IMR-90 (cell line): ENCODE measurements at regions not wholly inside any gene's neighbourhood (a gene's known extent, or its start where the extent isn't known, plus 50 kb on each side); places are given as distances from the start of the nearest gene placed in this dataset.

Experiments used
- ATAC-seq: fragments of 200-7000 bp; cut with Tn5 transposase; 2 replicates; pipeline ENCODE4 v1.9.1; 2020; ENCODE audit warnings: low read depth, mild to moderate bottlenecking, moderate library complexity
- BruUV-seq: library from RNA; stranded (reverse); fragments of 400-500 nt; replicated peaks from 2 replicates; lab custom pipeline; 2021; lab: Mats Ljungman, UMichigan
- CTCF ChIA-PET: fragments of 300-600 bp; formaldehyde crosslinking; extraction: SDS; loops from one replicate; lab custom pipeline; 2021; ENCODE audit warnings: antibody characterized with exemption; lab: Yijun Ruan, JAX
- POLR2A ChIA-PET: fragments of 300-600 bp; sonication (Branson Sonifier 250); formaldehyde crosslinking; loops from one replicate; lab custom pipeline; 2022; ENCODE audit warnings: antibody characterized with exemption; ENCODE audit not compliant: unreplicated experiment; lab: Charles Lee
- DNase-seq: peaks from one replicate; pipeline ENCODE4 v3.0.0; 2013
- H2AFZ ChIP-seq: replicated peaks from 2 replicates; pipeline ENCODE3; 2013; ENCODE audit warnings: low read length, mild to moderate bottlenecking; ENCODE audit not compliant: poor library complexity
- H2AK5ac ChIP-seq: 2 replicates; pipeline ENCODE4 v1.6.1; 2013; ENCODE audit warnings: low read depth, low read length, inconsistent platforms
- H2AK9ac ChIP-seq: replicated peaks from 2 replicates; pipeline ENCODE3; 2013; ENCODE audit warnings: mild to moderate bottlenecking, low read depth, low read length, moderate library complexity; ENCODE audit not compliant: poor library complexity
- H2BK120ac ChIP-seq: 2 replicates; pipeline ENCODE4 v1.6.1; 2013; ENCODE audit warnings: low read depth, low read length, inconsistent platforms
- H2BK15ac ChIP-seq: 3 replicates; pipeline ENCODE4 v1.6.1; 2013; ENCODE audit warnings: low read depth, low read length, inconsistent platforms
- H2BK20ac ChIP-seq: 2 replicates; pipeline ENCODE4 v1.6.1; 2013; ENCODE audit warnings: low read depth, mild to moderate bottlenecking, inconsistent platforms, low read length, moderate library complexity
- H2BK5ac ChIP-seq: 2 replicates; pipeline ENCODE4 v1.6.1; 2013; ENCODE audit warnings: mild to moderate bottlenecking, low read depth, low read length, inconsistent platforms; ENCODE audit not compliant: poor library complexity, severe bottlenecking
- H3K14ac ChIP-seq: replicated peaks from 2 replicates; pipeline ENCODE4 v1.6.1; 2013; ENCODE audit warnings: low read depth, low read length, inconsistent platforms
- H3K18ac ChIP-seq: 2 replicates; pipeline ENCODE4 v1.6.1; 2013; ENCODE audit warnings: low read depth, low read length, control low read depth
- H3K23ac ChIP-seq: 2 replicates; pipeline ENCODE4 v1.6.1; 2013; ENCODE audit warnings: low read depth, low read length, inconsistent platforms
- H3K27ac ChIP-seq: 2 replicates; pipeline ENCODE4 v1.5.1; 2013; ENCODE audit warnings: mild to moderate bottlenecking, control low read depth, low read length; ENCODE audit not compliant: insufficient read depth
- H3K27me3 ChIP-seq: 2 replicates; pipeline ENCODE4 v1.6.1; 2013; ENCODE audit warnings: low read length; ENCODE audit not compliant: control insufficient read depth, insufficient read depth
- H3K36me3 ChIP-seq: 2 replicates; pipeline ENCODE4 v1.6.1; 2013; ENCODE audit warnings: low read length, mixed read lengths; ENCODE audit not compliant: control insufficient read depth, insufficient read depth
- H3K4ac ChIP-seq: 2 replicates; pipeline ENCODE4 v1.6.1; 2013; ENCODE audit warnings: low read depth, low read length, inconsistent platforms
- H3K4me1 ChIP-seq: 2 replicates; pipeline ENCODE4 v1.6.1; 2013; ENCODE audit warnings: low read length, mixed read lengths; ENCODE audit not compliant: control insufficient read depth, insufficient read depth
- H3K4me2 ChIP-seq: 2 replicates; pipeline ENCODE4 v1.6.1; 2013; ENCODE audit warnings: low read depth, mild to moderate bottlenecking, control low read depth, low read length, moderate library complexity
- H3K4me3 ChIP-seq: 2 replicates; pipeline ENCODE4 v1.5.1; 2013; ENCODE audit warnings: low read depth, mild to moderate bottlenecking, control low read depth, low read length, moderate library complexity; ENCODE audit not compliant: insufficient read depth
- H3K56ac ChIP-seq: 2 replicates; pipeline ENCODE4 v1.6.1; 2013; ENCODE audit warnings: low read length, inconsistent platforms; ENCODE audit not compliant: insufficient read depth; ENCODE audit errors: extremely low read depth
- H3K79me1 ChIP-seq, 2 experiments: 2 replicates each; pipeline ENCODE4 v1.6.1; 2013; ENCODE audit warnings: low read length in 2 of 2, inconsistent platforms in 1 of 2, low read depth in 1 of 2
- H3K9ac ChIP-seq: 2 replicates; pipeline ENCODE4 v1.6.1; 2013; ENCODE audit warnings: low read depth, low read length, control low read depth
- H3K9me1 ChIP-seq: 2 replicates; pipeline ENCODE4 v1.6.1; 2013; ENCODE audit warnings: low read length, inconsistent platforms; ENCODE audit not compliant: insufficient read depth
- H3K9me3 ChIP-seq: 2 replicates; pipeline ENCODE4 v1.6.1; 2013; ENCODE audit warnings: low read length; ENCODE audit not compliant: control insufficient read depth, insufficient read depth
- H4K20me1 ChIP-seq: 2 replicates; pipeline ENCODE4 v1.6.1; 2013; ENCODE audit warnings: low read length, inconsistent platforms; ENCODE audit not compliant: insufficient read depth
- H4K5ac ChIP-seq: 2 replicates; pipeline ENCODE4 v1.6.1; 2013; ENCODE audit warnings: mild to moderate bottlenecking, low read depth, low read length, control low read depth
- H4K8ac ChIP-seq, 2 experiments: 2 replicates each; pipeline ENCODE4 v1.6.1; 2013; ENCODE audit warnings: low read depth in 2 of 2, low read length in 2 of 2, control low read depth in 1 of 2, inconsistent platforms in 1 of 2
- H4K91ac ChIP-seq: 2 replicates; pipeline ENCODE4 v1.6.1; 2013; ENCODE audit warnings: low read depth, low read length, inconsistent platforms; ENCODE audit not compliant: insufficient read depth
- BHLHE40 ChIP-seq: fragments of 150-350 bp; IDR thresholded peaks from 2 replicates; pipeline ENCODE4 v1.6.1; 2016; ENCODE audit warnings: mild to moderate bottlenecking, low read depth, low read length
- CEBPB ChIP-seq: IDR thresholded peaks from 2 replicates; pipeline ENCODE4 v1.6.1; 2012; ENCODE audit warnings: low read depth, low read length, improper control_type of control experiment
- CHD1 ChIP-seq: IDR thresholded peaks from 2 replicates; pipeline ENCODE4 v1.6.1; 2012; ENCODE audit warnings: low read depth, low read length, improper control_type of control experiment
- FOS ChIP-seq: fragments of 150-350 bp; IDR thresholded peaks from 2 replicates; pipeline ENCODE4 v1.6.1; 2016; ENCODE audit warnings: low read depth, low read length
- MAFK ChIP-seq: IDR thresholded peaks from 2 replicates; pipeline ENCODE4 v1.6.1; 2012; ENCODE audit warnings: low read depth, low read length, improper control_type of control experiment
- MAZ ChIP-seq: IDR thresholded peaks from 2 replicates; pipeline ENCODE4 v1.6.1; 2012; ENCODE audit warnings: low read depth, mild to moderate bottlenecking, low read length, improper control_type of control experiment, moderate library complexity, borderline replicate concordance
- MXI1 ChIP-seq: IDR thresholded peaks from 2 replicates; pipeline ENCODE4 v1.6.1; 2012; ENCODE audit warnings: low read depth, mild to moderate bottlenecking, low read length, moderate library complexity, borderline replicate concordance
- NFE2L2 ChIP-seq: fragments of 150-350 bp; IDR thresholded peaks from 2 replicates; pipeline ENCODE4 v1.6.1; 2016; ENCODE audit warnings: low read depth, mild to moderate bottlenecking, low read length
- POLR2A ChIP-seq: IDR thresholded peaks from 2 replicates; pipeline ENCODE4 v1.6.1; 2012; ENCODE audit warnings: mild to moderate bottlenecking, low read depth, low read length
- RAD21 ChIP-seq: IDR thresholded peaks from 2 replicates; pipeline ENCODE4 v1.6.1; 2012; ENCODE audit warnings: low read length, improper control_type of control experiment
- RCOR1 ChIP-seq: IDR thresholded peaks from 2 replicates; pipeline ENCODE4 v1.6.1; 2012; ENCODE audit warnings: mild to moderate bottlenecking, low read length, improper control_type of control experiment; ENCODE audit not compliant: insufficient replicate concordance
- RFX5 ChIP-seq: IDR thresholded peaks from 2 replicates; pipeline ENCODE4 v1.8.0; 2012; ENCODE audit warnings: low read depth, mild to moderate bottlenecking, low read length, moderate library complexity
- SMC3 ChIP-seq: fragments of 150-350 bp; IDR thresholded peaks from 2 replicates; pipeline ENCODE4 v1.6.1; 2016; ENCODE audit warnings: low read depth, mild to moderate bottlenecking, antibody characterized with exemption, low read length, moderate library complexity
- WGBS, 2 experiments: methylation state at CpG; one replicate each; pipeline versions ENCODE4 v1.1.5 to v1.1.7; 2013; ENCODE audit warnings: missing lambda C conversion rate in 2 of 2; ENCODE audit not compliant: insufficient read length in 1 of 2; ENCODE audit errors: extremely low coverage in 2 of 2; 5-methylcytosine and 5-hydroxymethylcytosine counted together
- dilution Hi-C: fragments of 300-500 bp; cut with HindIII; formaldehyde crosslinking; loops from one replicate; pipeline ENCODE4 v1.14.3; 2018; ENCODE audit warnings: low sequenced_read_pairs; ENCODE audit not compliant: unreplicated experiment
- in situ Hi-C: fragments of 300-500 bp; cut with MboI; formaldehyde crosslinking; loops from 3 replicates; pipeline ENCODE4 v1.14.3; 2019; ENCODE audit warnings: low sequenced_read_pairs, inconsistent platforms, mixed read lengths
- intact Hi-C: fragments of 100-400 bp; cut with micrococcal nuclease; formaldehyde crosslinking; loops from 2 replicates; pipeline ENCODE4 v1.10.0; 2022
- TF ChIP-seq, protein P1 (sequence below): fragments of 150-350 bp; IDR thresholded peaks from 2 replicates; pipeline ENCODE4 v1.6.1; 2016; ENCODE audit warnings: low read depth, mild to moderate bottlenecking, low read length, moderate library complexity, borderline replicate concordance
- TF ChIP-seq, protein P2 (sequence below): fragments of 150-350 bp; IDR thresholded peaks from 2 replicates; pipeline ENCODE4 v1.6.1; 2017; ENCODE audit warnings: mild to moderate bottlenecking, antibody characterized with exemption, low read length, low read depth
- TF ChIP-seq, protein P3 (sequence below): conservative IDR thresholded peaks from 2 replicates; pipeline ENCODE4 v1.5.1; 2012; ENCODE audit warnings: mild to moderate bottlenecking, low read depth, low read length, improper control_type of control experiment

DNA sequence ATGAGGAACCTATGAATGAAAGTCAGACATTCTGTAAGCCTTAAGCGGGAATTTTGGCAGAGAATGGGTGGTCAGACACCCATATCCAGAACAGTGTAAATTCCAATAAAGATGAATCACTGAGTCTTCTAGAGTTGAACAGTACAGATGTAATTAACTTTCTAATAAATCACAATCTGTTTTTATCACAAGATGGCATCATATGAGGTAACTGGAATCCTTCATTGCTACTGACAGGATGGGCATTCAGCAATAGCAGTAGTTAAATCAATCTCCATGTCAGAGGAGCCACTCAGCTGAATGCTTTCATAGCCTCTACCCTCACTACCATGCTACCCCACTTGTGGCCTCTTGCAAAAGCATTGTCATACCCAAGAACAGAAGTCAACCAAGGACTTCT is 690.3 kb downstream of the AMY1C start:
- H3K9me3 ChIP-seq = 0 out of 2 replicates have a peak, but pooled peaks cover 1% of the 10 kb centered on the region
- intact Hi-C loops (no loop called here), dilution Hi-C loops (no loop called here), in situ Hi-C loops (no loop called here)
- DNase-seq (no peak), ATAC-seq (no peak)
- H3K27me3 ChIP-seq = no peaks in the 10 kb centered on the region
- no peak overlapping the region for H3K27ac ChIP-seq
- H3K79me1 ChIP-seq = no peaks in the 10 kb centered on the region
- H3K18ac ChIP-seq = no peak overlapping the region
- H2BK5ac ChIP-seq = no peak overlapping the region
- H3K9me1 ChIP-seq = no peaks in the 10 kb centered on the region
- H4K5ac ChIP-seq = no peak overlapping the region
- no peak overlapping the region for H2AK5ac ChIP-seq
- no peak overlapping the region for H2BK120ac ChIP-seq
- no peak overlapping the region for H3K23ac ChIP-seq
- no peak overlapping the region for H2AK9ac ChIP-seq
- H3K4me3 ChIP-seq = no peak overlapping the region
- no peaks in the 10 kb centered on the region for H3K36me3 ChIP-seq
- H3K4ac ChIP-seq = no peak overlapping the region
- H3K14ac ChIP-seq = no peak overlapping the region
- no peak overlapping the region for H3K4me2 ChIP-seq
- BruUV-seq = no TSS peak
- H4K8ac ChIP-seq = no peak overlapping the region
- H3K56ac ChIP-seq = no peak overlapping the region
- H3K4me1 ChIP-seq = no peaks in the 10 kb centered on the region
- no CpG with 5 or more reads among the region's 1 CpG for WGBS, 2 experiments
- ChIA-PET POLR2A (no interaction called here), CTCF (no interaction called here)
- TF ChIP-seq CEBPB (no peak), MXI1 (no peak), POLR2A (no peak), RAD21 (no peak), MAZ (no peak), RCOR1 (no peak), BHLHE40 (no peak), RFX5 (no peak), MAFK (no peak), SMC3 (no peak), FOS (no peak), CHD1 (no peak), NFE2L2 (no peak)
- TF ChIP-seq, protein P1, sequence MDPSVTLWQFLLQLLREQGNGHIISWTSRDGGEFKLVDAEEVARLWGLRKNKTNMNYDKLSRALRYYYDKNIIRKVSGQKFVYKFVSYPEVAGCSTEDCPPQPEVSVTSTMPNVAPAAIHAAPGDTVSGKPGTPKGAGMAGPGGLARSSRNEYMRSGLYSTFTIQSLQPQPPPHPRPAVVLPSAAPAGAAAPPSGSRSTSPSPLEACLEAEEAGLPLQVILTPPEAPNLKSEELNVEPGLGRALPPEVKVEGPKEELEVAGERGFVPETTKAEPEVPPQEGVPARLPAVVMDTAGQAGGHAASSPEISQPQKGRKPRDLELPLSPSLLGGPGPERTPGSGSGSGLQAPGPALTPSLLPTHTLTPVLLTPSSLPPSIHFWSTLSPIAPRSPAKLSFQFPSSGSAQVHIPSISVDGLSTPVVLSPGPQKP = no peak
- TF ChIP-seq, protein P2, sequence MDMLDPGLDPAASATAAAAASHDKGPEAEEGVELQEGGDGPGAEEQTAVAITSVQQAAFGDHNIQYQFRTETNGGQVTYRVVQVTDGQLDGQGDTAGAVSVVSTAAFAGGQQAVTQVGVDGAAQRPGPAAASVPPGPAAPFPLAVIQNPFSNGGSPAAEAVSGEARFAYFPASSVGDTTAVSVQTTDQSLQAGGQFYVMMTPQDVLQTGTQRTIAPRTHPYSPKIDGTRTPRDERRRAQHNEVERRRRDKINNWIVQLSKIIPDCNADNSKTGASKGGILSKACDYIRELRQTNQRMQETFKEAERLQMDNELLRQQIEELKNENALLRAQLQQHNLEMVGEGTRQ = no peak
- TF ChIP-seq, protein P3, sequence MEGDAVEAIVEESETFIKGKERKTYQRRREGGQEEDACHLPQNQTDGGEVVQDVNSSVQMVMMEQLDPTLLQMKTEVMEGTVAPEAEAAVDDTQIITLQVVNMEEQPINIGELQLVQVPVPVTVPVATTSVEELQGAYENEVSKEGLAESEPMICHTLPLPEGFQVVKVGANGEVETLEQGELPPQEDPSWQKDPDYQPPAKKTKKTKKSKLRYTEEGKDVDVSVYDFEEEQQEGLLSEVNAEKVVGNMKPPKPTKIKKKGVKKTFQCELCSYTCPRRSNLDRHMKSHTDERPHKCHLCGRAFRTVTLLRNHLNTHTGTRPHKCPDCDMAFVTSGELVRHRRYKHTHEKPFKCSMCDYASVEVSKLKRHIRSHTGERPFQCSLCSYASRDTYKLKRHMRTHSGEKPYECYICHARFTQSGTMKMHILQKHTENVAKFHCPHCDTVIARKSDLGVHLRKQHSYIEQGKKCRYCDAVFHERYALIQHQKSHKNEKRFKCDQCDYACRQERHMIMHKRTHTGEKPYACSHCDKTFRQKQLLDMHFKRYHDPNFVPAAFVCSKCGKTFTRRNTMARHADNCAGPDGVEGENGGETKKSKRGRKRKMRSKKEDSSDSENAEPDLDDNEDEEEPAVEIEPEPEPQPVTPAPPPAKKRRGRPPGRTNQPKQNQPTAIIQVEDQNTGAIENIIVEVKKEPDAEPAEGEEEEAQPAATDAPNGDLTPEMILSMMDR = no peak
- H4K20me1 ChIP-seq = no peaks in the 10 kb centered on the region
- H3K9ac ChIP-seq = no peak overlapping the region
- no peak overlapping the region for H2BK15ac ChIP-seq
- H2AFZ ChIP-seq = no peak overlapping the region
- H2BK20ac ChIP-seq = no peak overlapping the region
- no peak overlapping the region for H4K91ac ChIP-seq
